Head of caudate nucleus (tissue), 42 donors: ENCODE measurements at regions not wholly inside any gene's neighbourhood (a gene's known extent, or its start where the extent isn't known, plus 50 kb on each side); places are given as distances from the start of the nearest gene placed in this dataset.
"Not testable (repeated sequence)": the region's sequence is repeated elsewhere in the genome, so short reads cannot be mapped to it uniquely, and the experiment has no call there.

Experiments used
- DNase-seq, 42 donors: peaks; one replicate each; pipeline versions ENCODE4 v3.0.0 to v3.0.0-alpha.2; 2020 to 2021; ENCODE audit warnings: mixed read lengths in 7 of 42
- intact Hi-C: fragments of 100-400 bp; cut with DNase I; formaldehyde crosslinking; loops from one replicate; pipeline ENCODE4 v1.15.0; 2022

- intact Hi-C loops = loop anchor here (5.0 to 10.0 kb wide), 2 partner anchors 284 to 662 kb away; partner anchors contain the start of gene ACBD6
- peak in 41 of 42 donors; percentile 38 to 88 (median 72) for DNase-seq
Observed at GRCh38 chr1:181166377-181167196, 78.1 kb downstream of the IER5 start.

- DNase-seq = no peak
- intact Hi-C loops = loop anchor here (5.0 to 10.0 kb wide), 2 partner anchors 287 to 665 kb away; partner anchors contain the start of gene ACBD6
Observed at GRCh38 chr1:181169281-181169865, 80.9 kb downstream of the IER5 start.

GRCh38 chr1:181170194-181170593, 81.7 kb downstream of the IER5 start:
- DNase-seq = no peak
- intact Hi-C loops = no loop called here

GRCh38 chr1:181172082-181172481, 83.6 kb downstream of the IER5 start:
- DNase-seq = no peak
- intact Hi-C loops = no loop called here

GRCh38 chr1:181173761-181174447, 85.4 kb downstream of the IER5 start:
- intact Hi-C loops = no loop called here

GRCh38 chr1:181174861-181175260, 86.4 kb downstream of the IER5 start:
- intact Hi-C loops = no loop called here
- DNase-seq = peak in 1 of 42 donors; percentile 13

More at GRCh38 chr1:181173761-181174447, 85.4 kb downstream of the IER5 start:
- DNase-seq = peak in 1 of 42 donors; percentile 10

- DNase-seq = peak in 2 of 42 donors; percentile 9 to 27
- intact Hi-C loops = no loop called here
Observed at GRCh38 chr1:181175356-181175910, 86.9 kb downstream of the IER5 start.

- peak in 3 of 42 donors; percentile 9 to 29 (median 18) for DNase-seq
Observed at GRCh38 chr1:181175955-181176354, 87.5 kb downstream of the IER5 start.

GRCh38 chr1:181178241-181178879, 89.9 kb downstream of the IER5 start:
- intact Hi-C loops = no loop called here
- peak in 2 of 42 donors; percentile 27 to 32 for DNase-seq

More at GRCh38 chr1:181175955-181176354, 87.5 kb downstream of the IER5 start:
- intact Hi-C loops = no loop called here

- intact Hi-C loops = no loop called here
- DNase-seq = peak in 2 of 42 donors; percentile 19 to 39
Observed at GRCh38 chr1:181179279-181179986, 90.9 kb downstream of the IER5 start.

- intact Hi-C loops = no loop called here
Observed at GRCh38 chr1:181179987-181180365, 91.5 kb downstream of the IER5 start.

GRCh38 chr1:181180407-181181031, 92.0 kb downstream of the IER5 start:
- DNase-seq = peak in 4 of 42 donors; percentile 11 to 43 (median 38)
- intact Hi-C loops = no loop called here

More at GRCh38 chr1:181179987-181180365, 91.5 kb downstream of the IER5 start:
- peak; percentile 63 to 96 (median 84) for DNase-seq

- intact Hi-C loops = no loop called here
- peak in 2 of 42 donors; percentile 31 to 37 for DNase-seq
Observed at GRCh38 chr1:181181792-181182585, 93.5 kb downstream of the IER5 start.

GRCh38 chr1:181184621-181185020, 96.1 kb downstream of the IER5 start:
- intact Hi-C loops = no loop called here
- peak in 2 of 42 donors; percentile 12 to 22 for DNase-seq

- intact Hi-C loops = no loop called here
- peak in 1 of 42 donors; percentile 12 for DNase-seq
Observed at GRCh38 chr1:181185461-181185860, 97.0 kb downstream of the IER5 start.

GRCh38 chr1:181186133-181186532, 97.6 kb downstream of the IER5 start:
- intact Hi-C loops = not testable (repeated sequence)

More at GRCh38 chr1:181186133-181186532, 97.6 kb downstream of the IER5 start:
- DNase-seq = not testable (repeated sequence)
